AG04450 (cell line): ENCODE measurements at regions not wholly inside any gene's neighbourhood (a gene's known extent, or its start where the extent isn't known, plus 50 kb on each side); places are given as distances from the start of the nearest gene placed in this dataset.

ENCODE experiments used
- CTCF ChIA-PET: fragments of 300-600, 350-600 bp; formaldehyde crosslinking; extraction: SDS; loops from one replicate; lab custom pipeline; 2022; ENCODE audit warnings: antibody characterized with exemption, inconsistent platforms; lab: Charles Lee
- POLR2A ChIA-PET: fragments of 350-600 bp; formaldehyde crosslinking; extraction: SDS; loops from one replicate; lab custom pipeline; 2021; ENCODE audit warnings: antibody characterized with exemption, inconsistent platforms; lab: Yijun Ruan, JAX
- DNase-seq: peaks from one replicate; pipeline ENCODE4 v3.0.0-alpha.2; 2011; ENCODE audit warnings: low read depth, low spot score
- H3K27ac ChIP-seq: one replicate; pipeline ENCODE4 v1.5.1; 2012; ENCODE audit warnings: low read depth, low read length, control low read depth
- H3K27me3 ChIP-seq: one replicate; pipeline ENCODE4 v1.6.0; 2012; ENCODE audit warnings: low read length; ENCODE audit not compliant: control insufficient read depth, insufficient read depth
- H3K4me3 ChIP-seq: 2 replicates; pipeline ENCODE4 v1.5.1; 2011; ENCODE audit warnings: mild to moderate bottlenecking, low read depth, low read length, control low read depth
- H3K9me3 ChIP-seq: 2 replicates; pipeline ENCODE4 v1.5.1; 2012; ENCODE audit warnings: low read length; ENCODE audit not compliant: control insufficient read depth, insufficient read depth
- TF ChIP-seq, protein P1 (sequence below): IDR thresholded peaks from 2 replicates; pipeline ENCODE4 v1.5.1; 2011; ENCODE audit warnings: low read depth, low read length, control low read depth, inconsistent platforms

DNA sequence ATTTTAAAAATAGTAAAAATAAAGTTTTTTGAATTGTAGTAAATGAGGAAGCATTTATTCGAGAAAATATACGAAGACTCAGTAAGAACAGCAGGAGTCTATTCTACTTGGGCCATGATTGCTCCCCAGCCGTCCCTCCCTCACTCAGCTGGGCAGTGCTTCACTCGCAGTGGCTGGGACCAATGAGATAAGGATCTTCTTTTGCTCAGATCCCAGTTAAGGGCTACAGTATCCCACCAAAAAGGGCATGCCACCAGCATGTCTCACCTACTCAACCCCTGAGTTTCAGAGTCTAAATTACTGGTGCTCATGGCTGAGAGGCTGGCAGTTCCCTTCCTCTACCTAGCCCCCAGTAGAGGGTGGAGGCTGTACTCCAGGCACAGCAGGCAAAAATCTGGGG lies 455.7 kb upstream of the PFKP start:
- H3K9me3 ChIP-seq = peaks cover 17% of the 10 kb centered on the region
- TF ChIP-seq, protein P1, sequence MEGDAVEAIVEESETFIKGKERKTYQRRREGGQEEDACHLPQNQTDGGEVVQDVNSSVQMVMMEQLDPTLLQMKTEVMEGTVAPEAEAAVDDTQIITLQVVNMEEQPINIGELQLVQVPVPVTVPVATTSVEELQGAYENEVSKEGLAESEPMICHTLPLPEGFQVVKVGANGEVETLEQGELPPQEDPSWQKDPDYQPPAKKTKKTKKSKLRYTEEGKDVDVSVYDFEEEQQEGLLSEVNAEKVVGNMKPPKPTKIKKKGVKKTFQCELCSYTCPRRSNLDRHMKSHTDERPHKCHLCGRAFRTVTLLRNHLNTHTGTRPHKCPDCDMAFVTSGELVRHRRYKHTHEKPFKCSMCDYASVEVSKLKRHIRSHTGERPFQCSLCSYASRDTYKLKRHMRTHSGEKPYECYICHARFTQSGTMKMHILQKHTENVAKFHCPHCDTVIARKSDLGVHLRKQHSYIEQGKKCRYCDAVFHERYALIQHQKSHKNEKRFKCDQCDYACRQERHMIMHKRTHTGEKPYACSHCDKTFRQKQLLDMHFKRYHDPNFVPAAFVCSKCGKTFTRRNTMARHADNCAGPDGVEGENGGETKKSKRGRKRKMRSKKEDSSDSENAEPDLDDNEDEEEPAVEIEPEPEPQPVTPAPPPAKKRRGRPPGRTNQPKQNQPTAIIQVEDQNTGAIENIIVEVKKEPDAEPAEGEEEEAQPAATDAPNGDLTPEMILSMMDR = no peak
- ChIA-PET POLR2A (no interaction called here), CTCF (no interaction called here)
- no peak for DNase-seq
- no peak overlapping the region for H3K4me3 ChIP-seq
- H3K27ac ChIP-seq = no peak overlapping the region
- H3K27me3 ChIP-seq = no peaks in the 10 kb centered on the region

DNA sequence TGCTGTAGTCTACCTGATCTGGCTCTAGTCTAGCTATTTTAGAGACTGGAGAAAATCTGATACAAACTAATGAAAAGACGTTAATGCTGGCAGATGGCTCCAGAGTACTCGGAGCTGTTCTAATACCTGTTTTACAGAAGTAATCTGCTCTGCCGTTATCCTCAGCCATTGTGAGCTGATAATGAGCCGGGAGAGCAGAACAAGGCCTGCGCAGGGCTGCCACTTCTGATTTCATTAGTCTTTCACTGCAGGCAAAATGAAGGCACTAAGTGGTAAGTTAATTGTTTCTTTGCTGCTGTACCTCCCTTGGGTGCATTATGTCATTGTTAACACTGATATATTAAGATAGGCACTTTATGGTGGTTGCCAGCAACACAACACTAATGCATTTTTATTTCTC lies 456.4 kb upstream of the PFKP start:
- ChIA-PET POLR2A (no interaction called here), CTCF (no interaction called here)
- TF ChIP-seq, protein P1 = no peak
- Histone ChIP-seq H3K27me3 (no peaks in the 10 kb centered on the region), H3K4me3 (no peak overlapping the region), H3K27ac (no peak overlapping the region), H3K9me3 (peaks cover 20% of the 10 kb centered on the region)
- DNase-seq = no peak

DNA sequence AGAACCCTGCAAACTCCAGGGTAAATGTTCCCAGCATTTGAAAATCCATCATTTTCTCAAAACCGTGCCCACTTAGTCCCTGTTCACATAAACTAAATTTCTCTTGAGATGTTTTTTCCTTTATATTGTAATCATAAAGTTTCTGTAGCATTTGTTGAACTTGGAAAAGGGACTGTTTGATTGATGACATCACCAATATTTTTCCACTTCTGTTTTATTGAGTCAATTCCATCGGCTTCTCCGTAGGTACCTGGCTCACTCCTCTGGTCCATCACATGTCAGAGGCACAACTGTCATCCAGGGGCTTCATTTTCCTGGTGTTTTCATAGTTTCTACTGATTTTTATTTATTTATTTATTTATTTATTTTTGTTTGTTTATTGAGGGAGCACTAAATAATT lies 462.5 kb upstream of the PFKP start:
- TF ChIP-seq, protein P1 = no peak
- CTCF ChIA-PET = no interaction called here

DNA sequence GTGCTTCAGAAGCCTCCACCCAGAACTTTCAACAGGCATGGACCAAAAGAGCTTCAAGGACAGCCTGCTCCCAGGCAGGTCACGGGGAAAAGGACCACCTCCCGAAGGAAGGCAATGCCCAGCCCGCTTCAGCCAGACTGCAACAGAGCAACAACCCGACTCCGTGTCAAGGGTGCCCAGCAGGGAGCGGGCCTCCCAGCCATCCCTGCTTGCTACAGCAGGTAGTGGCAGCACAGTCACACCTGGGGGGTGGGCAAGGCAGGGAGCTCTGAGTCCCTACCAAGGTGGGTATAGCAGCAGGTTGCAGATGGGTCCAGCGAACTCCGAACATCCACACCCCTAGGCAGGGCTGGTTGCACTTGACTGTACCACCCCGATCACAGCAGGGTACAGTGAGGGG lies 467.8 kb upstream of the PFKP start:
- DNase-seq = no peak
- CTCF ChIA-PET = no interaction called here
- Histone ChIP-seq H3K27ac (no peak overlapping the region), H3K4me3 (no peak overlapping the region), H3K27me3 (no peaks in the 10 kb centered on the region), H3K9me3 (peaks cover 31% of the 10 kb centered on the region)
- POLR2A ChIA-PET = no interaction called here
- TF ChIP-seq, protein P1 = no peak

More for the DNA sequence above, 462.5 kb upstream of the PFKP start:
- no peaks in the 10 kb centered on the region for H3K27me3 ChIP-seq
- no peak overlapping the region for H3K4me3 ChIP-seq
- POLR2A ChIA-PET = no interaction called here
- H3K9me3 ChIP-seq = peaks cover 21% of the 10 kb centered on the region
- H3K27ac ChIP-seq = no peak overlapping the region
- DNase-seq = no peak

DNA sequence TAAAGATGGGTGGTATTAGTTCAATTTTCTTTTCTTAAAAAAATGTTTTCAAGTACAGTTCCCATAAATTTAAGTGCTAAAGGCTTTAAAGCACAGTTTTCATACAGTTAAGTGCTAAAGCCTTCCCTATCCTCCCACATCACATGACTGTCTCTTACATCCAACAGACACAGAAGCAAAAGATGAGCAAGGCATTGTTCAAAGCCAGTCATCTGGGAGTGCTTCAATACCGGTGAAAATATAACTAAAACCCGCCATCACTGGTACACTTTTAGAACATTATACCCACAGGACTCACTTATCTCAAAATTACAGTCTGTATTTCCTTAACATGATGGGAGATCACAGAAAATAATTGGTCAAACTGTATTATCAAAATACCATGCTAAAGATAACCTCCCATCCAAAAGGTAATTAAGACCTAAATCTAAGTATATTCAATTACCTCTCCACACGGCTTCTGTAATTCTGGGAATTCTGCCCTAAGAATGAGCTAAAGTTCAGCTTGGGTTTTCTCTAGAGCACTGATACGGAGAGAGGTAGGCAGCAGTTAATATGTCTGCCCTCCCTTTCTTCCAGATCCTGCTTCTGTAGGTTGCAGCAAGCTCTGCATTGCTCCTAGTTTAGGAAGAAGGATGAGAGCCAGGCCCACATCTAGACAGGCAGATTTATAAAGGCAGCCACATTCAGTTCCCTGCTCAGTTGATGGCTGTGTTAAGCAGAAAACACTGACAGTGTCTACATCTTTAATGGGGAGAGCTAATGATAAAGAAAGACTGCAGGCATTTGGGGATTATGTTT lies 474.8 kb upstream of the PFKP start:
- Histone ChIP-seq H3K9me3 (peaks cover 39% of the 10 kb centered on the region), H3K27me3 (no peaks in the 10 kb centered on the region), H3K4me3 (no peak overlapping the region), H3K27ac (no peak overlapping the region)
- POLR2A ChIA-PET = no interaction called here
- CTCF ChIA-PET = no interaction called here
- no peak for DNase-seq
- TF ChIP-seq, protein P1 = no peak
